T47D (cell line): ENCODE measurements at regions not wholly inside any gene's neighbourhood (a gene's known extent, or its start where the extent isn't known, plus 50 kb on each side); places are given as distances from the start of the nearest gene placed in this dataset.

ENCODE experiments used
- DNase-seq, 2 experiments: peaks; one replicate each; pipeline versions ENCODE4 v3.0.0 to v3.0.0-alpha.2; 2011 to 2012; ENCODE audit warnings: low read depth in 1 of 2, low spot score in 1 of 2
- JUND ChIP-seq: IDR thresholded peaks from 2 replicates; pipeline ENCODE4 v1.6.1; 2012; ENCODE audit warnings: low read depth
- in situ Hi-C: cut with HindIII; loops from 2 replicates; pipeline ENCODE4 v1.10.0; 2016; ENCODE audit warnings: low sequenced_read_pairs, low pct_unique_long_range_greater_than_20kb

DNA sequence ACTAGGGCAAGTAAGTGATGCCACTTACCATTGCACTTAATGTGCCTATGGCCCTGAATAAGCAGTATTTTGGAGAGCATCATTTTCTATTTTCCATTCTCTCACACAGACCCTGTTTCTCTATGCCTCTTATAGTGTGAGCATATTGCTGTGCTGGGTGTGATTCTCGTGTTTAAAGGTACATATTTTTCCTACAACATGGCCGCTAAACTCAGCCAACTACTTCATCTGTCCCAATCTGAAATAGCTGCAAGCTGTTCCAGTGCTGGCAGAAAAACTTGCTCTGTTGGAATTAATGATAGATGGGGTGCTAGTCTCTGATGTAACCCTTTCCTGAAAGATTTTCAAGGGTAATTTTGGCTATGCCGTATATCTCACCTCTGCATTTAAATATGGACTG lies 97.5 kb downstream of the ZNF326 start:
- no peak for TF ChIP-seq JUND
- in situ Hi-C loops = no loop called here
- DNase-seq = no peak
